NCI-H1930 (cell line): ENCODE measurements at regions not wholly inside any gene's neighbourhood (a gene's known extent, or its start where the extent isn't known, plus 50 kb on each side); places are given as distances from the start of the nearest gene placed in this dataset.

Source experiments
- DNase-seq, 2 experiments: peaks; one replicate each; lab custom pipeline; 2025; lab: John Stamatoyannopoulos, UW

- DNase-seq = no peak
Measured at GRCh38 chr2:167900435-167901114, 346.8 kb downstream of the STK39 start.

GRCh38 chr2:167898340-167898739, 349.1 kb downstream of the STK39 start:
- no peak for DNase-seq

GRCh38 chr2:167891841-167892240, 355.6 kb downstream of the STK39 start:
- no peak for DNase-seq

GRCh38 chr2:167890739-167891138, 356.7 kb downstream of the STK39 start:
- no peak for DNase-seq

GRCh38 chr2:167880415-167880814, 367.0 kb downstream of the STK39 start:
- no peak for DNase-seq

GRCh38 chr2:167875529-167875928, 371.9 kb downstream of the STK39 start:
- no peak for DNase-seq

- DNase-seq = no peak
Measured at GRCh38 chr2:167874812-167875211, 372.6 kb downstream of the STK39 start.

- DNase-seq = no peak
Measured at GRCh38 chr2:167871286-167871685, 376.1 kb downstream of the STK39 start.

GRCh38 chr2:167869200-167869599, 378.2 kb downstream of the STK39 start:
- DNase-seq = no peak

- no peak for DNase-seq
Measured at GRCh38 chr2:167863377-167863776, 384.0 kb downstream of the STK39 start.

- DNase-seq = no peak
Measured at GRCh38 chr2:167862782-167863181, 384.6 kb downstream of the STK39 start.

- DNase-seq = no peak
Measured at GRCh38 chr2:167862296-167862695, 385.1 kb downstream of the STK39 start.

- DNase-seq = no peak
Measured at GRCh38 chr2:167861574-167862193, 385.7 kb downstream of the STK39 start.

GRCh38 chr2:167860082-167860481, 387.3 kb downstream of the STK39 start:
- DNase-seq = no peak

GRCh38 chr2:167859676-167860075, 387.7 kb downstream of the STK39 start:
- DNase-seq = no peak

- DNase-seq = no peak
Measured at GRCh38 chr2:167858086-167858485, 389.3 kb downstream of the STK39 start.

GRCh38 chr2:167857416-167857815, 390.0 kb downstream of the STK39 start:
- no peak for DNase-seq

GRCh38 chr2:167856190-167856589, 391.2 kb downstream of the STK39 start:
- no peak for DNase-seq

- DNase-seq = no peak
Measured at GRCh38 chr2:167855211-167855610, 392.2 kb downstream of the STK39 start.

- DNase-seq = no peak
Measured at GRCh38 chr2:167853717-167854116, 393.7 kb downstream of the STK39 start.

GRCh38 chr2:167851876-167852275, 395.5 kb downstream of the STK39 start:
- DNase-seq = no peak

GRCh38 chr2:167851323-167851860, 396.0 kb downstream of the STK39 start:
- DNase-seq = no peak

- DNase-seq = no peak
Measured at GRCh38 chr2:167844714-167845530, 402.5 kb downstream of the STK39 start.
